ENCODE measurements at regions not wholly inside any gene's neighbourhood (a gene's known extent, or its start where the extent isn't known, plus 50 kb on each side); places are given as distances from the start of the nearest gene placed in this dataset.
"Not testable (repeated sequence)": the region's sequence is repeated elsewhere in the genome, so short reads cannot be mapped to it uniquely, and the experiment has no call there.

- DNase-seq, result no peak
These were observed 256.9 kb upstream of the DDX18 start for GRCh38 chr2:117557626-117558025.

GRCh38 chr2:117562654-117563053, 251.8 kb upstream of the DDX18 start:
- no peak for DNase-seq

GRCh38 chr2:117571590-117572349, 242.7 kb upstream of the DDX18 start:
- DNase-seq, result no peak

GRCh38 chr2:117587310-117587709, 227.2 kb upstream of the DDX18 start:
- no peak for DNase-seq

GRCh38 chr2:117603060-117603459, 211.4 kb upstream of the DDX18 start:
- no peak for DNase-seq

GRCh38 chr2:117603567-117603966, 210.9 kb upstream of the DDX18 start:
- no peak for DNase-seq

GRCh38 chr2:117607202-117607601, 207.3 kb upstream of the DDX18 start:
- no peak for DNase-seq

- DNase-seq, result no peak
These were observed 201.4 kb upstream of the DDX18 start for GRCh38 chr2:117613101-117613500.

GRCh38 chr2:117614296-117614695, 200.2 kb upstream of the DDX18 start:
- DNase-seq, result no peak

- DNase-seq, result no peak
These were observed 199.5 kb upstream of the DDX18 start for GRCh38 chr2:117614823-117615534.

GRCh38 chr2:117618607-117619006, 195.9 kb upstream of the DDX18 start:
- DNase-seq, result no peak

- DNase-seq, result no peak
These were observed 193.2 kb upstream of the DDX18 start for GRCh38 chr2:117621326-117621725.

- not testable (repeated sequence) for DNase-seq
These were observed 191.3 kb upstream of the DDX18 start for GRCh38 chr2:117623175-117623574.

GRCh38 chr2:117631152-117631945, 183.1 kb upstream of the DDX18 start:
- DNase-seq, result no peak

GRCh38 chr2:117635481-117635880, 179.0 kb upstream of the DDX18 start:
- DNase-seq, result no peak

GRCh38 chr2:117639401-117639800, 175.1 kb upstream of the DDX18 start:
- DNase-seq, result no peak

GRCh38 chr2:117644403-117644802, 170.1 kb upstream of the DDX18 start:
- no peak for DNase-seq

GRCh38 chr2:117645458-117645857, 169.0 kb upstream of the DDX18 start:
- no peak for DNase-seq

- DNase-seq, result no peak
These were observed 168.4 kb upstream of the DDX18 start for GRCh38 chr2:117646099-117646498.

GRCh38 chr2:117646872-117647271, 167.6 kb upstream of the DDX18 start:
- DNase-seq, result no peak

GRCh38 chr2:117656546-117656945, 157.9 kb upstream of the DDX18 start:
- no peak for DNase-seq

GRCh38 chr2:117661619-117662018, 152.9 kb upstream of the DDX18 start:
- no peak for DNase-seq

- no peak for DNase-seq
These were observed 140.3 kb upstream of the DDX18 start for GRCh38 chr2:117674172-117674571.

GRCh38 chr2:117679952-117680351, 134.5 kb upstream of the DDX18 start:
- DNase-seq, result no peak
